ENCODE measurements at regions not wholly inside any gene's neighbourhood (a gene's known extent, or its start where the extent isn't known, plus 50 kb on each side); places are given as distances from the start of the nearest gene placed in this dataset.

GRCh38 chrX:123809854-123810375 is 49.9 kb upstream of the XIAP start:
- no peak overlapping the region for H3K4me3 ChIP-seq (ENCODE audit: low read depth, low read length)
- TF ChIP-seq CTCF (conservative IDR thresholded peaks at IDR 0.05; ENCODE audit: low read depth, low read length), result no peak
- DNase-seq (ENCODE audit: low read depth), result no peak
